Kidney (tissue), 13 donors: ENCODE measurements at regions not wholly inside any gene's neighbourhood (a gene's known extent, or its start where the extent isn't known, plus 50 kb on each side); places are given as distances from the start of the nearest gene placed in this dataset.

Experiments
- DNase-seq, 5 donors: peaks; one replicate each; pipeline ENCODE4 v3.0.0-alpha.2; 2013 to 2020
- FAIRE-seq: peaks from 2 replicates; lab custom pipeline; 2012; peaks lifted over from hg19 to GRCh38; lab: Jason Lieb, UNC
- H3K27ac ChIP-seq, 2 donors: one replicate each; pipeline ENCODE4 v1.7.0; 2013; ENCODE audit warnings: low read depth in 2 of 2, low read length in 2 of 2, inconsistent platforms in 1 of 2
- H3K27me3 ChIP-seq: one replicate; pipeline ENCODE4 v1.7.1; 2013; ENCODE audit warnings: low read length, inconsistent platforms; ENCODE audit not compliant: control insufficient read depth, insufficient read depth
- H3K36me3 ChIP-seq, 3 donors: one replicate each; pipeline versions ENCODE4 v1.7.0 to v1.7.1; 2013; ENCODE audit warnings: low read length in 3 of 3, control low read depth in 1 of 3, inconsistent platforms in 1 of 3; ENCODE audit not compliant: insufficient read depth in 3 of 3, control insufficient read depth in 2 of 3
- H3K4me1 ChIP-seq, 3 donors: one replicate each; pipeline versions ENCODE4 v1.7.0 to v1.7.1; 2013; ENCODE audit warnings: low read length in 3 of 3, inconsistent platforms in 1 of 3, low read depth in 1 of 3; ENCODE audit not compliant: control insufficient read depth in 2 of 3, insufficient read depth in 2 of 3
- H3K4me3 ChIP-seq, 3 donors: one replicate each; pipeline versions ENCODE4 v1.7.0 to v1.8.1; 2013; ENCODE audit warnings: low read length in 3 of 3, control low read depth in 1 of 3, inconsistent platforms in 1 of 3
- H3K9ac ChIP-seq, 3 donors: one replicate each; pipeline versions ENCODE4 v1.7.0 to v1.7.1; 2013; ENCODE audit warnings: low read length in 3 of 3, control low read depth in 1 of 3, inconsistent platforms in 1 of 3
- H3K9me3 ChIP-seq, 3 donors: one replicate each; pipeline versions ENCODE4 v1.7.0 to v1.7.1; 2013; ENCODE audit warnings: low read length in 3 of 3, control low read depth in 1 of 3, inconsistent platforms in 1 of 3; ENCODE audit not compliant: control insufficient read depth in 2 of 3, insufficient read depth in 1 of 3
- CTCF ChIP-seq: IDR thresholded peaks from 3 replicates; pipeline ENCODE4 v1.5.1; 2012; ENCODE audit warnings: mild to moderate bottlenecking, moderate library complexity, borderline replicate concordance; ENCODE audit not compliant: insufficient read depth; ENCODE audit errors: extremely low read depth
- intact Hi-C: fragments of 100-400 bp; cut with DNase I; formaldehyde crosslinking; loops from one replicate; pipeline ENCODE4 v1.11.1; 2022
- donor health status: control.
- donor health status: control.
- donor health status: control.
- donor health status: control.
- donor health status: control.
- donor health status: DM: yes; HTN: yes; CAD: no.
- donor health status: Normal renal cell carcinoma (clear cell type).

GRCh38 chr6:11919771-11920440, 92.2 kb upstream of the HIVEP1 start:
- H3K9ac ChIP-seq: no peak overlapping the region
- intact Hi-C loops: no loop called here
- no peak for FAIRE-seq

GRCh38 chr6:11918739-11919605, 93.1 kb upstream of the HIVEP1 start:
- Histone ChIP-seq H3K4me3 (no peak overlapping the region), H3K27ac (peak overlapping the region in 1 of 2 donors; percentile 7), H3K4me1 (peaks cover 0 to 6% (median 0%) of the 10 kb centered on the region in 3 donors), H3K9me3 (no peaks in the 10 kb centered on the region), H3K9ac (no peak overlapping the region), H3K27me3 (no peaks in the 10 kb centered on the region), H3K36me3 (no peaks in the 10 kb centered on the region)
- FAIRE-seq (no peak), DNase-seq (peak in 1 of 5 donors; percentile 86)
- intact Hi-C loops: no loop called here
- TF ChIP-seq CTCF: no peak

More at GRCh38 chr6:11919771-11920440, 92.2 kb upstream of the HIVEP1 start:
- no peaks in the 10 kb centered on the region for H3K9me3 ChIP-seq
- no peak overlapping the region for H3K27ac ChIP-seq
- no peaks in the 10 kb centered on the region for H3K27me3 ChIP-seq
- no peaks in the 10 kb centered on the region for H3K36me3 ChIP-seq
- H3K4me3 ChIP-seq: no peak overlapping the region
- no peak for TF ChIP-seq CTCF
- DNase-seq: no peak
- peaks cover 0 to 6% (median 0%) of the 10 kb centered on the region in 3 donors for H3K4me1 ChIP-seq

GRCh38 chr6:11917951-11918738, 94.0 kb upstream of the HIVEP1 start:
- DNase-seq (peak in 2 of 5 donors; percentile 55 to 76), FAIRE-seq (no peak)
- intact Hi-C loops: no loop called here
- Histone ChIP-seq H3K9ac (no peak overlapping the region), H3K9me3 (no peaks in the 10 kb centered on the region), H3K4me1 (peaks cover 0 to 6% (median 0%) of the 10 kb centered on the region in 3 donors), H3K27ac (no peak overlapping the region), H3K27me3 (no peaks in the 10 kb centered on the region), H3K36me3 (no peaks in the 10 kb centered on the region), H3K4me3 (no peak overlapping the region)
- TF ChIP-seq CTCF: no peak
